HG03432 (cell line): ENCODE measurements at regions not wholly inside any gene's neighbourhood (a gene's known extent, or its start where the extent isn't known, plus 50 kb on each side); places are given as distances from the start of the nearest gene placed in this dataset.
"Not testable (repeated sequence)": the region's sequence is repeated elsewhere in the genome, so short reads cannot be mapped to it uniquely, and the experiment has no call there.

Experiments
- ATAC-seq: cut with Tn5 transposase; IDR thresholded peaks from one replicate; pipeline ENCODE4 v1.9.1; 2021; ENCODE audit warnings: mild to moderate bottlenecking, moderate library complexity; ENCODE audit not compliant: unreplicated experiment

- ATAC-seq: no peak
These were observed 138.1 kb upstream of the RAP2B start for GRCh38 chr3:153023896-153024295.

GRCh38 chr3:153026026-153026425 is 136.0 kb upstream of the RAP2B start:
- peak; percentile 45 for ATAC-seq

GRCh38 chr3:153028381-153028780 is 133.6 kb upstream of the RAP2B start:
- no peak for ATAC-seq

GRCh38 chr3:153029350-153029749 is 132.7 kb upstream of the RAP2B start:
- no peak for ATAC-seq

- no peak for ATAC-seq
These were observed 129.1 kb upstream of the RAP2B start for GRCh38 chr3:153032891-153033290.

- no peak for ATAC-seq
These were observed 125.2 kb upstream of the RAP2B start for GRCh38 chr3:153036846-153037245.

GRCh38 chr3:153038367-153038766 is 123.7 kb upstream of the RAP2B start:
- ATAC-seq: no peak

- ATAC-seq: no peak
These were observed 123.2 kb upstream of the RAP2B start for GRCh38 chr3:153038779-153039178.

GRCh38 chr3:153041181-153041580 is 120.8 kb upstream of the RAP2B start:
- no peak for ATAC-seq

- ATAC-seq: no peak
These were observed 119.9 kb upstream of the RAP2B start for GRCh38 chr3:153042088-153042487.

- no peak for ATAC-seq
These were observed 118.2 kb upstream of the RAP2B start for GRCh38 chr3:153043729-153044328.

GRCh38 chr3:153045150-153045549 is 116.9 kb upstream of the RAP2B start:
- ATAC-seq: no peak

- no peak for ATAC-seq
These were observed 111.0 kb upstream of the RAP2B start for GRCh38 chr3:153050978-153051377.

GRCh38 chr3:153051427-153052095 is 110.5 kb upstream of the RAP2B start:
- no peak for ATAC-seq

- ATAC-seq: no peak
These were observed 109.9 kb upstream of the RAP2B start for GRCh38 chr3:153052096-153052460.

GRCh38 chr3:153055217-153055616 is 106.8 kb upstream of the RAP2B start:
- no peak for ATAC-seq

- ATAC-seq: no peak
These were observed 106.2 kb upstream of the RAP2B start for GRCh38 chr3:153055779-153056178.

GRCh38 chr3:153058031-153058688 is 103.9 kb upstream of the RAP2B start:
- not testable (repeated sequence) for ATAC-seq

GRCh38 chr3:153060346-153060745 is 101.7 kb upstream of the RAP2B start:
- ATAC-seq: no peak

GRCh38 chr3:153061938-153062528 is 100.0 kb upstream of the RAP2B start:
- no peak for ATAC-seq

GRCh38 chr3:153063337-153063736 is 98.7 kb upstream of the RAP2B start:
- no peak for ATAC-seq

GRCh38 chr3:153066983-153067382 is 95.0 kb upstream of the RAP2B start:
- no peak for ATAC-seq
